GM21526 (cell line): ENCODE measurements at regions not wholly inside any gene's neighbourhood (a gene's known extent, or its start where the extent isn't known, plus 50 kb on each side); places are given as distances from the start of the nearest gene placed in this dataset.
"Not testable (repeated sequence)": the region's sequence is repeated elsewhere in the genome, so short reads cannot be mapped to it uniquely, and the experiment has no call there.

ENCODE experiments used
- ATAC-seq: cut with Tn5 transposase; IDR thresholded peaks from one replicate; pipeline ENCODE4 v1.9.1; 2021; ENCODE audit warnings: moderate library complexity; ENCODE audit not compliant: unreplicated experiment, low FRiP score

DNA sequence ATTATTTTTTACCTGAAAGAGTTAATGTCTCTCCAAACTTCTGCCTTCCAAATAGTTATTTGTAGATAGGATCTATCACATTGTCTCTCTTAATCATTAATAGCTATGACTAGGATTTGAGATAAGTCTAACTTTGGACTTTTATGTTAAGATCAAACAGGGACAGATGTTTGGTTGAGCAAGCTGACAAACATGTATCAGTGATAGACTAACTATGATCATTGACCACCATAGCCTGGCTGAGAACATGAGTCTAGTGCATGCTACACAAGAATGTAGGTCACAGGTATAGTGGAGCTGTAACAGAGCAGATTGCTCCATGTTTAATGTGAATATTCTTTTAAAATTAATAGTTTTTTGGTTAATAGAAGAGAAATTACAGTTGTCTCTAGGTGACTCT lies 52.0 kb downstream of the SYT15B start:
- not testable (repeated sequence) for ATAC-seq

DNA sequence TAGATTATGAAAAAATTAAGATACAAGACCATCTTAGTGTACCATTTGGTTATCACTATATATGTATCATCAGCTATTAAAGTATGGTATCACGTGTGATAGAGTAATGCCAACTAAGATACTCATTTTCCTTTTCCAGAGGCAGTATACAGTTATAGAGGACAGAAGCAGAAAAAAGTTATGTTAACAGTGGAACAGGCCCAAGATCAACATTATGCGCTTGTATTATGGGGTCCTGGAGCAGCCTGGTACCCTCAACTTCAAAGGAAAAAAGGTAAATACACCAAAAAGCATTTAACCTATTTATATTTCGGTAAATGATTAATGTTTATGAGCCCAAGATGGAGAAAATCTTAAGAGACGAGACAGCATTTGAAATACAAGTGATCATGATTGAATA lies 52.9 kb downstream of the SYT15B start:
- not testable (repeated sequence) for ATAC-seq

DNA sequence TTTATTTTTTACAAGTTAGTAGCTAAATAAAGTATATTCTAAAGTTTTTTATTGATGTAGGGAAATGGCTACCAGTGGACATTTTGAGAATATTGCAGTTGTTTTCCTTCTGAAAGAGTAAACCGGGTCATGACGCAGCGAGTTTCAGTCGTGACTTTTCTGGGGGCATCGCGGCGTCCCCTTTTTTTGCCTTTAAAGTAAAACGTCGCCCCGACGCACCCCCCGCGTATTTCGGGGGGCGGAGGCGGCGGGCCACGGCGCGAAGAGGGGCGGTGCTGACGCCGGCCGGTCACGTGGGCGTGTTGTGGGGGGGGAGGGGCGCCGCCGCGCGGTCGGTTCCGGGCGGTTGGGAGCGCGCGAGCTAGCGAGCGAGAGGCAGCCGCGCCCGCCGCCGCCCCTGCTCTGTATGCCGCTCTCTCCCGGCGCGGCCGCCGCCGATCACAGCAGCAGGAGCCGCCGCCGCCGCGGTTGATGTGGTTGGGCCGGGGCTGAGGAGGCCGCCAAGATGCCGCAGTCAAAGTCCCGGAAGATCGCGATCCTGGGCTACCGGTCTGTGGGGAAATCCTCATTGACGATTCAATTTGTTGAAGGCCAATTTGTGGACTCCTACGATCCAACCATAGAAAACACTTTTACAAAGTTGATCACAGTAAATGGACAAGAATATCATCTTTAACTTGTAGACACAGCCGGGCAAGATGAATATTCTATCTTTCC lies 57.5 kb downstream of the SYT15B start:
- peak; percentile 94 for ATAC-seq

DNA sequence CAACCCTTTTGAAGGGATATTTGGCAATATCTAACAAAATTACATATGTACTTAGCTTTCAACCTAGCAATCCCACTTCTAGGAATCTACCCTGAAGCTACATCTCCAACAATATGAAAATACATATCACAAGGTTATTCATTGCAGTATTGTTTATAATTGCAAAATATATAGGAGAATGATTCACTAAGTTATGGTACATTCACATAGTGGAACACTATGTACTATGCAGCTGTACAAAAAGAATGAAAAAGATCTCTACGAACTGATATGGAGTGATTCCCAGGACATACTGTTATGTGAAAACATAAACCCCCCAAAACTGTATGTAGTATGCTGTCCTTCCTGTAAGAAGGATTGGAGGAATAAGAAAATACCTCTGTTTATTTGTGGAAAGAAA lies 62.1 kb downstream of the SYT15B start:
- not testable (repeated sequence) for ATAC-seq

DNA sequence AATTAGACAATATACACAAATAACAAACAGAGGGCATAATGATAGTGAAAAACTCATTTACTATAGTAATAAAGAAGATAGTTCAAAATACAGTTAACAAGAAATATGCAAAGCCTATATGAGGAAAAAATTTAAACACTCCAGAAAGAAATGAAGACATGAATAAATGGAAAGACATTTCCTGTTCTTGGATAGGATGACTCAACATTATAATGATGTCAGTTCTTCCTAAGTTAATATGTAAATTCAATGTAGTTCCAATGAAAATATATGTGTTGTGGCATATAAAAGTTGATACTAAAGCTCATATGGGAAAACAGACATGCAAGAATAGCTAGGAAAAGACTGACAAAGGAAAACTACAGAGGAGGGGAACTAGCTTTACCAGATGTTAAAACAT lies 63.5 kb downstream of the SYT15B start:
- ATAC-seq, result not testable (repeated sequence)

DNA sequence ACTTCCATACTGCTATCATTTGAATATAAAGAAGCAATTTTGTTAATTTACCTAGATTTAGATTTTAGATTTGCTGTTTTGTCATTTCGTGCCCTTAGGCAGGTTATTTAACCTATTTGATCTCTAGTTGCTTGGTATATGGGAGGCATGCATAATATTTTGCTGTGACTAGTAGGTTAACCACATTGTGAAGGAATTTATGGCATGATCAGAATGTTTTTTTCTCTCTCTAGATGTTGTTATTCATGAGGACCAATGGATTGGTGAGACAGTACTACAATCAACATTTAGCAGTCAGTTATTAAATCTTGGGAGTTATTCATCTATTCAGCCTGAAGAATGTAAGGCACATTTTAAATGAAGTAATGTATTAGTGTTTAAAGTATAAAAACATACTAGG lies 67.2 kb downstream of the SYT15B start:
- not testable (repeated sequence) for ATAC-seq

DNA sequence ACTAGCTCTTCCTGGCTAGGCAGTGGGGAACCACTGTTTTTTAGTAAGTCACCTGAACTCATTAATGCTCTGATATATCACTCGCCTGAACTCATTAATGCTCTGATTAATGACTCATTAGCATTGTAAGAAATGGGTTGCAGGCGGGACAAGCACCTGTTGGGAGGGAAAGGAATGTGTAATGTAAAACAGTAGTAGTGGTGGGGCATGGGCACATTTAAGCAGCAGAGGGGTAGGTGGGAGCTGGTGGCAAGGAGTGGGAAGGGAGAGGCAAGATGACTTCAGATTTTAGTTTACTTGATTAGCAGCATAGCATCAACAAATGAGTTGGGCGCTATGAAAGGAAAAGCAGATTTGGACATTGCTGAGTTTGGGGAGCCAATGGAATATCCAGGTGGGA lies 68.2 kb downstream of the SYT15B start:
- ATAC-seq, result not testable (repeated sequence)

DNA sequence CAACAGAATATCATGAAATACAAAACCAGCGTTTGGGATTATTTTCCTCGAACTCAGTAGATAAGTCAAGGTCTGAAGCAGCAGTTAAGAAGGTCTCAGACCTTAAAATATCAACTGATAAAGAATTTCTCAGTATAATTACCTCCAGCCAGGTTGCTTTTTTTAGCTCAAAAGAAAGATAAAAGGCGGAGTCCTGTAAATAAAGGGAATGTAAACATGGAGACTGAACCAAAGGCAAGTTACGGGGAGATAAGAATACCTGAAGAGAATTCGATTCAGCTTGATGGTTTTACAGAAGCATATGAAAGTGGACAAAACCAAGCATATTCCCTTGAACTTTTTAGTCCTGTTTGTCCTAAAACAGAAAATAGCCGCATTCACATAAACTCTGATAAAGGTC lies 73.1 kb downstream of the SYT15B start:
- not testable (repeated sequence) for ATAC-seq

DNA sequence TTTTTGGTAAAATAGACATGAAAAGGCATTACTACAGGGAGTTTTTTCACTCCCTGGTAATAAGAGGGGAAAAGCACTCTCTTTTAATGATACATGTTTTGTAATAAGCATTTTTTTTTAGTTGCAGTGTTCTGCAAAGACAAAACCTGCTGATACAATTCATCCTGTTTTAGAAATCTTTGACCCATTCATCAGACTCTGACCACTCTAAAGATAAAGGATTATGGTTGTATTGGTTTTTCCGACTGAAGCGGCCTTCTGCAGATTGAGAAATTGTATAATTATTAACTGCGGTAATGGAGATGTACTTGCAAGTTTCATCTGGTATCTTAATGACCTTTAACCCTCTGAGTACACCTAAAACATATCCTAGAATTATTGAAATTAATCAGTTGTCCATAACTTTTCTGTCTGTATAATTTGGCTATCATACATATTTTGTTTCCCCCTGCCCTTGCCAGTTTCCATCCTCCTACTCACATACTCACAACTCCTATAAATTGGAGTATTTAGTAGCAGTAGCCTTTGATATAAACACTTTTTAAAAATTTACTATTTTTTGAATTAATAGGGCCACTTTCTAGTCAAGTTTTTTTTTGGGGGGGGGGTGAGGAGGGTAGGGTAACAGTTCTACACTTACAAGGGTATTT lies 79.4 kb downstream of the SYT15B start:
- ATAC-seq, result not testable (repeated sequence)

DNA sequence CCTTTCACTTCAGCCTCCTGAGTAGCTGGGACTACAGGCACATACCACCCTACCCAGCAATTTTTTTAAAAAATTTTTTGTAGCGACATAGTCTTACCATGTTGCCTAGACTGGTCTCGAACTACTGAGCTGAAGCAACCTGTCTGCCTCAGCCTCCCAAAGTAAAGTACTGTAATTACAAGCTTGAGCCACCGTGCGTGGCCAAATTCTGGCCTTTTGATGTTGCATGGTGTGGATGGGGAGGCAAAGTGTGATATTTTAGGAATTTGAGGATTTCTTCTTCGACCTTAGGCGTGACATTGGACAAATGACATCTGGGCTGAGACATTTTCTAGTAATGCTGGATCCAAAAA lies 81.8 kb downstream of the SYT15B start:
- not testable (repeated sequence) for ATAC-seq

DNA sequence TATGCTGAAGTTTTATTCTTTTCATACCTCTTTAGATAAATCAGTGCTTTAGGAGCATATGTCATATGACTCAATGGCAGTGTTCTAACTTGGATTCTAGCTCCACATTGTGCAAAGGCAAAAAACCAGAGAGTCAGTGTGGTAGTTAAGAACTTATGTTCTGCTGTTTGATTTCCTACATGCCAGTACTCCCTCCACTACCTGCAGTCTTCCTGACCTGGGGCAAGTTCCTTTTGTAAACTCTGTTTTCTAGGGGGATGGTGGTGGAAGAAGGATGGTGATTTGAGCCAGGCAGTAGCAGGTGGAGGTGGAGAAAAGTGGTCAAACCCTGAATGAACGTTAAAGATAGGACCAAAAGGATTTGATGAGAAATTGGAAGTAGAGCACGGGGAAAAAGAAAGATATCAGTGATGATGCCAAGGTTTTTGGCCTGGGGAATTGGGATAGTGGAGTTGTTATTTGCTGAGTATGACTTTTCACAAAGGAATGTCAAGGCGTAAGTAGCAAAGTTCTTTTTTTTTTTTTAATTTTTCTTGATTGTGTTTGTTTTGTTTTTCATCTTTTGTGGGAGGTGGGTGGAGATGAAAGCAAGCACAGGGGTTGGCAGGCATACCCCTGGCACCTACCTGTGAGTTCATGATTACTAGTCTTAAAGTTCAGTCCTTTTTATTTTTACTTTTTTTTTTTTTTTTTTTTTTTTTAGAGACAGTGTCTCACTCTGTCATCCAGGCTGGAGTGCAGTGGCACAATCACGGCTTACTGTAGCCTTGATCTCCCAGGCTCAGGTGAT lies 82.3 kb downstream of the SYT15B start:
- not testable (repeated sequence) for ATAC-seq

DNA sequence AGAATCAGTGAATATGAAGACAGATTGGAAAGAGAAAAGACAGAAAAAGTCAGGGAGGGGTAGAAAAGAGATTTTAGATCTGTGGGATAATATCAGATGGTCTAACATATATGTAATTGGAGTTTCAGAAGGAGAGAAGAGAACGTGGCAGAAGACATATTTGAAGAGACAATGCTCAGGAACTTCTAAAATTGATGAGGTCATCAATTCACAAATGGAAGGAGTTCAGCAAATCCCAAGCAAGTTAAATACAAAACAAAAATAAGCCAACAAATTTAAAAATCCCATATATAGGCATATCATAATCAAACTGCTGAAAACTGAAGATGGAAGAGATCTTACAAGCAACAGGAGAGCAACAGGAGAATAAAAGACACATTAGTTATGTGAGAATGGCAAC lies 87.3 kb downstream of the SYT15B start:
- not testable (repeated sequence) for ATAC-seq

DNA sequence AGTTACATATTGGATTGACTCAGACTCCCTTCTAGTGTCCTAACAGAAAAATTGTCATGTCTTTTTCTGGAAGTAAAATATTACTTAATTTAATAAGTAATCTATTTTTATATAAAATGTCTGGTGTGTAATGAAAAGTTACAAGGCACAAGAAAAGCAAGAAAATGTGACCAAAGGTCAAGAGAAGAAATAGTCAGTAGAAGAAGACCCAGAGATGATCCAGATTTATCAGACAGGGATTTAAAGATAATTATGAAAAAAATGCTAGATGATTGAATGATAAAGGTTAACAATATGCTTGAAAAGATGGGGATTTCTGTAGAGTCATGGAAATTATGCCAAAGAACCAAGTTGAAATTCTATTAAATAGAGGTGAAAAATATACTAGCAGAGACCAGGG lies 87.8 kb downstream of the SYT15B start:
- not testable (repeated sequence) for ATAC-seq

DNA sequence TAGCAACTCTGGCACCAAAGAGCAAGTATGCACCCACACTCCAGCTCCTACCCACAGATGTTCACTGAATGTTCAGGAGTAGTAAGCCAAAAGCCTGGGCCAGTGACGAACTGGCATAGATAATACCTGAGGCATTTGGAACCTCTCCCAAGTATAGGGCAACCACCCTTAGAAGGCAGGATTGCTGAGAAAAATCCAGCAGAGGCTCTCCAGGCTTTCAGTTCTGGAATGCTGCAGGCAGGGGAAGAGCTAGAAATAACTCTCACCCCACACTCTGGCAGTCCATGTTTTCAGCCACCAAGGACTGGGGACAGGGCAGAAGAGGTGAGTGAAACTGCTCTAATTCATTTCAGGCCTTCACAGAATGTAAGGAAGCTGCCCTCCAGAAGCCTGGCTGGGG lies 90.3 kb downstream of the SYT15B start:
- ATAC-seq, result not testable (repeated sequence)

DNA sequence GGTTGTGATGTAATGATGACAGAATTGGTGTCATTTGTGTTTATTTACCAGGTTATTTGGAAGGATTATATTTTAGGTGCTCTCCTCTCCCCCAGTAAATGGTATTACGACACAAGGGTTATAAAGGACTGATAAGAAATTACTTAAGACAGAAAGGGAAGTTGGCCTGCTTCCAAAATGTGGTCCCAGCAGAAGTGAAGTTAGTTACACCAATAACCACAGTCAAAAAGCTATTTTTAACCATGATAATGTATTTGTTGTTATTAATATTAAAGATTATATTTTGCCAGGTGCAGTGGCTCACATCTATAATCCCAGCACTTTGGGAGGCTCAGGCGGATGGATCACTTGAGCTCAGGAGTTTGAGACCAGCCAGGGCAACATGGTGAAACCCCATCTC lies 92.5 kb downstream of the SYT15B start:
- ATAC-seq, result not testable (repeated sequence)

DNA sequence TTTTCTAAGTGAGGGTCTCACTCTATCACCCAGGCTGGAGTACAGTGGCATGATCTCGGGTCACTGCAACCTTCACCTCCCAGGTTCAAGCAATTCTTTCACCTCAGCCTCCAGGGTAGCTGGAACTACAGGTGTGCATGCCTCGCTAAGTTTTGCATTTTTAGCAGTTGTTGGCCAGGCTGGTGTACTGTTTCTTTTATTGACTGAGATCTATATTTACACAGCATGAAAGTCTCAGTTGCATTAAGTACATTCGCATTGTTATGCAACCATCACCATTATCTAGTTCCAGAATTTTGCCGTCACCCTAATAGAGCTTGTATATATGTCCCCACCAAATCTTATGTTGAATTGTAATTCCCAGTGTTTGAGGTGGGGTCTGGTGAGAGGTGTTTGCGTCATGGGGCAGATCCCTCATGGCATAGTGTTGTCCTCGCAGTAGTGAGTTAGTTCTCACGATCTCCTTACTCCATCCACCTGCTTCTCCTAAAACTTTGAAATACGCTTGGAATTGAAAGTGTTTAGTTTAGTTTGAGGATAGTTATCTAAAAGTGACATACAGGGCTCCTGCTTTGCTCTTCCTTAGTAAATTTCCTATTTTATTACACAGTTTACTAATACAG lies 101.3 kb downstream of the SYT15B start:
- ATAC-seq, result not testable (repeated sequence)

DNA sequence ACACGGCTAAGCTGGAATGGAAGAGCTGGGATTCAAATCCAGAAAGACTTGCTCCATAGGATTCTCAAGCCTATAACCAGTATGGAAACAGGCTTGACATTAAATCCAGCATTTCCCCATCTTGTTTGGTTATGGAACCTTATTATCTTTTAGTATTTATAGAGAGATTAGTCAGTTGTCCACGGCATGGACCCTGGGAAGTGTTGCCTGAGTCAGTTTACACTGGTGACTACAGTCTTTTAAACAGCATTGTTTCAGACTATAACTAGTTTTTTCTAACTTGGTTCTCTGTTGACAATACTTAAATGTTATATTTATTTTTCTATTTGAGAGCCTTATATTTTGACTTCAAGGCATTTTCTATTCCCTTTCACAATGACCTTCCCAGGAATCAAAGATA lies 106.7 kb downstream of the SYT15B start:
- not testable (repeated sequence) for ATAC-seq

DNA sequence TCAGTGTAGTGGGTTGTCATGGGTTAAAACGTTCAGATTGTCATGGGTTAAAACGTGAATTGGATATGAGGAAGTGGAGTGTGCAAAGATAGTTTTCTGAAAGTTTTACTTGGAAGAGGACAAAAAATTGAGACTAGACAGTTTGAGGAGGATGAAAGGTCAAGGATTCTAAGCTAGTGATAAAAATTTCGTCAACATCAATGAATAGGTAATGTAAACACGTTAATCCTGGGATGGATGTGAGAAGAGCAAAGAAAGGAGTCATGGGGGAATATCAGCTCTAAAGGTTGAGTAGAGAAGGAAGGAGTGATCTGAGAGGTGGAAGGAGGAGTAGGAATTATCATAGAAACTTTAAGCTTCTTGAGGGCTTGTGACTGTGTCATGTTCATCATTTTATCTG lies 109.2 kb downstream of the SYT15B start:
- not testable (repeated sequence) for ATAC-seq

DNA sequence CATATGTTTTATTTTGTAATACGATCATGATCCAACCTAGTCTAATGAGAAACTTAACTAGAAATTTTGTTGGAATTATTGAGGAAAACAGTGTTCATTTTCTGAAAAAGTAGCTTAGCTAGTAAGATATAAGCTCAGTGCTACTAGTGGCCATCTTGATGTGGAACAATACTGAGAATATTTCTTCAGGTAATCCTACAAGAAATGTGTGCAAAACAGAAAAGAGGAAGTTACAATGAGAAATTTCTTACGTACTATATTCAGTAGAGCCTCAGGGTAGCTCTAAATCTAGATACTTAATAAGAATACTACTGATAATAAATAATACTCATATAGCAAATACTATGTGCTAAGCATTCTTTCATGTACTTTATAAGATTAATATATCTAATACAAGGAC lies 114.8 kb downstream of the SYT15B start:
- ATAC-seq, result not testable (repeated sequence)

DNA sequence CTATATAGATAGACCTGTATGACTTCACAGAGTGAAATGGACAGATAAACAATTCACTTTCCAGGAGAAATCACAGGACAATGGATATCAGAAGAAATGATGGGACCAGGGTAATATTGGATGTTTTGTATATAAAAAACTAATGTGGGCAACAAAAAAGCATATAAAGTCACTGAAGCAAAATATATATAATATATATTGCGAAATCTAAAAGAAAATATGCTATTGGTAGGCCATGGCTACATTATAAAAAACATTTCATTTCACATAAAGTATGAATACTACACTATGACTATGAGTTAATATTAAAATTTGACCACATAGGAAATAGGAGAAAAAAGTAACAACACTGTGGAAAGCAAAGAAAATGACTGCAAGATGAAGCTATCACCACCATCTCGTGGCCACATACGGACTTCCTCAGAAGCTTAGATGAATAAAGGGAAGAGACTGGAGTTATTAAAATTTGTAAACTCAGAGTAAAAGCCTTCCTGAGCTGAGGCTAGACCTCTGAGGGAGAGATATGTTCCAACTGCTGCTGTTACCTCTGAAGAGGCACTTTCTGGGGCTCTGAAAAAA lies 115.8 kb downstream of the SYT15B start:
- not testable (repeated sequence) for ATAC-seq
